HG02870 (cell line): ENCODE measurements at regions not wholly inside any gene's neighbourhood (a gene's known extent, or its start where the extent isn't known, plus 50 kb on each side); places are given as distances from the start of the nearest gene placed in this dataset.

Source experiments
- ATAC-seq: cut with Tn5 transposase; IDR thresholded peaks from one replicate; pipeline ENCODE4 v1.9.1; 2021; ENCODE audit warnings: mild to moderate bottlenecking, moderate library complexity; ENCODE audit not compliant: unreplicated experiment

- no peak for ATAC-seq
Observed at GRCh38 chr1:234729561-234730474, 119.8 kb upstream of the IRF2BP2 start.

- ATAC-seq = no peak
Observed at GRCh38 chr1:234728740-234729139, 118.8 kb upstream of the IRF2BP2 start.

GRCh38 chr1:234727018-234727940, 117.3 kb upstream of the IRF2BP2 start:
- no peak for ATAC-seq

- no peak for ATAC-seq
Observed at GRCh38 chr1:234726359-234726943, 116.5 kb upstream of the IRF2BP2 start.

- no peak for ATAC-seq
Observed at GRCh38 chr1:234725177-234726132, 115.5 kb upstream of the IRF2BP2 start.

- no peak for ATAC-seq
Observed at GRCh38 chr1:234724516-234725176, 114.7 kb upstream of the IRF2BP2 start.

GRCh38 chr1:234722904-234723720, 113.1 kb upstream of the IRF2BP2 start:
- ATAC-seq = no peak

- no peak for ATAC-seq
Observed at GRCh38 chr1:234722270-234722704, 112.3 kb upstream of the IRF2BP2 start.

- no peak for ATAC-seq
Observed at GRCh38 chr1:234721476-234722269, 111.7 kb upstream of the IRF2BP2 start.

- ATAC-seq = no peak
Observed at GRCh38 chr1:234720709-234721441, 110.9 kb upstream of the IRF2BP2 start.

- ATAC-seq = no peak
Observed at GRCh38 chr1:234719454-234720251, 109.7 kb upstream of the IRF2BP2 start.

- no peak for ATAC-seq
Observed at GRCh38 chr1:234718496-234719453, 108.8 kb upstream of the IRF2BP2 start.

GRCh38 chr1:234716908-234717375, 107.0 kb upstream of the IRF2BP2 start:
- no peak for ATAC-seq

- ATAC-seq = no peak
Observed at GRCh38 chr1:234715252-234716014, 105.5 kb upstream of the IRF2BP2 start.
